HFFc6 (cell line): ENCODE measurements at regions not wholly inside any gene's neighbourhood (a gene's known extent, or its start where the extent isn't known, plus 50 kb on each side); places are given as distances from the start of the nearest gene placed in this dataset.

ENCODE experiments used
- DNase-seq: peaks from one replicate; pipeline ENCODE4 v3.0.0-alpha.2; 2018
- H3K27ac Mint-ChIP-seq: 2 replicates; pipeline ENCODE4 v1.8.0; 2020; ENCODE audit warnings: mild to moderate bottlenecking, mixed read lengths
- H3K27me3 Mint-ChIP-seq: 2 replicates; pipeline ENCODE4 v1.8.0; 2021; ENCODE audit warnings: mild to moderate bottlenecking, moderate library complexity, mixed read lengths; ENCODE audit not compliant: insufficient read depth
- H3K36me3 Mint-ChIP-seq: 2 replicates; pipeline ENCODE4 v1.8.0; 2021; ENCODE audit warnings: low read depth, mixed read lengths
- H3K4me1 Mint-ChIP-seq: 2 replicates; pipeline ENCODE4 v1.8.0; 2020; ENCODE audit warnings: low read depth, mixed read lengths
- H3K4me3 Mint-ChIP-seq: 2 replicates; pipeline ENCODE4 v1.8.0; 2020; ENCODE audit warnings: mild to moderate bottlenecking, moderate library complexity, mixed read lengths
- H3K9me3 Mint-ChIP-seq: 2 replicates; pipeline ENCODE4 v1.8.0; 2020; ENCODE audit warnings: mild to moderate bottlenecking, mixed read lengths
- TF ChIP-seq, protein P1 (sequence below): fragments of 200-600 bp; sonication (generic); IDR thresholded peaks from 2 replicates; pipeline ENCODE4 v1.5.0; 2021; ENCODE audit warnings: antibody characterized with exemption, mild to moderate bottlenecking

DNA sequence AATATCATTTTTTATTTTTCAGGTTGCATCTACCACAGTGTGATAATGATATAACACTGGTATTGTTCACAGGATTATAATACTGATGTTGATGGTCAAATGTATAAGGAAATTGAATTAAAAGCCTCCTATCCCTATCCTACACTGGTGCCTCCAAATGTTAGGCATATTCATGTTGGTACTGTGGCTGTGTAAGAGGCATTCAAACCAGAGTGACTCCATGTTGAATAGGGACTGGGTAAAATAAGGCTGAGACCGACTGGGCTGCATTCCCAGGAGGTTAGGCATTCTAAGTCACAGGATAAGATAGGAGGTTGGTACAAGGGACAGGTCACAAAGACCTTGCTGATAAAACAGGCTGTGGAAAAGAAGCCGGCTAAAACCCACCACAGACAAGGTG, 68.9 kb upstream of the RNU6-1 start:
- Mint-ChIP-seq H3K27me3 (peaks cover 2% of the 10 kb centered on the region; the same call in 1 of the 2 replicates), H3K4me1 (no peaks in the 10 kb centered on the region), H3K4me3 (no peak overlapping the region), H3K9me3 (peaks cover 9% of the 10 kb centered on the region), H3K36me3 (no peaks in the 10 kb centered on the region), H3K27ac (no peak overlapping the region)
- DNase-seq, result no peak
- TF ChIP-seq, protein P1, sequence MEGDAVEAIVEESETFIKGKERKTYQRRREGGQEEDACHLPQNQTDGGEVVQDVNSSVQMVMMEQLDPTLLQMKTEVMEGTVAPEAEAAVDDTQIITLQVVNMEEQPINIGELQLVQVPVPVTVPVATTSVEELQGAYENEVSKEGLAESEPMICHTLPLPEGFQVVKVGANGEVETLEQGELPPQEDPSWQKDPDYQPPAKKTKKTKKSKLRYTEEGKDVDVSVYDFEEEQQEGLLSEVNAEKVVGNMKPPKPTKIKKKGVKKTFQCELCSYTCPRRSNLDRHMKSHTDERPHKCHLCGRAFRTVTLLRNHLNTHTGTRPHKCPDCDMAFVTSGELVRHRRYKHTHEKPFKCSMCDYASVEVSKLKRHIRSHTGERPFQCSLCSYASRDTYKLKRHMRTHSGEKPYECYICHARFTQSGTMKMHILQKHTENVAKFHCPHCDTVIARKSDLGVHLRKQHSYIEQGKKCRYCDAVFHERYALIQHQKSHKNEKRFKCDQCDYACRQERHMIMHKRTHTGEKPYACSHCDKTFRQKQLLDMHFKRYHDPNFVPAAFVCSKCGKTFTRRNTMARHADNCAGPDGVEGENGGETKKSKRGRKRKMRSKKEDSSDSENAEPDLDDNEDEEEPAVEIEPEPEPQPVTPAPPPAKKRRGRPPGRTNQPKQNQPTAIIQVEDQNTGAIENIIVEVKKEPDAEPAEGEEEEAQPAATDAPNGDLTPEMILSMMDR, result no peak

DNA sequence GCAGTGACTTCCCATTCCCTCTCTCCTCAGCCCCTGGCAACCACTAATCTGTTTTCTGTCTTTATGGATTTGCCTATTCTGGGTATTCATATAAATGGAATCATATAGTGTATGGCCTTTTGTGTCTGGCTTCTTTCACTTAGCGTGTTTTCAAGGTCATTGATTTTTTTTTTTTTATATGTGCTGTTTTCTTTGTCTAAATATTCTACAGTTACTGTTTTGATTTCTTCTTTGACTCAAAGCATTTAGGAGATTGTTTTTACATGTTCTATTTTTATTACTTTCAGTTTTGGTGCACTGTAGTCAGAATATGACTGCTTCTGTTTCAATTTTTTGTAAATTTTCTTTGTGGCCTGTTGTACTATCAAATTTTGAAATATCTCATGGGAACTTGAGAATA, 71.9 kb upstream of the RNU6-1 start:
- no peak for DNase-seq
- no peak overlapping the region for H3K4me3 Mint-ChIP-seq
- peaks cover 4% of the 10 kb centered on the region for H3K27me3 Mint-ChIP-seq
- H3K9me3 Mint-ChIP-seq, result peaks cover 9% of the 10 kb centered on the region
- TF ChIP-seq, protein P1, result no peak
- no peaks in the 10 kb centered on the region for H3K36me3 Mint-ChIP-seq
- peaks cover 26% of the 10 kb centered on the region for H3K4me1 Mint-ChIP-seq
- H3K27ac Mint-ChIP-seq, result no peak overlapping the region

DNA sequence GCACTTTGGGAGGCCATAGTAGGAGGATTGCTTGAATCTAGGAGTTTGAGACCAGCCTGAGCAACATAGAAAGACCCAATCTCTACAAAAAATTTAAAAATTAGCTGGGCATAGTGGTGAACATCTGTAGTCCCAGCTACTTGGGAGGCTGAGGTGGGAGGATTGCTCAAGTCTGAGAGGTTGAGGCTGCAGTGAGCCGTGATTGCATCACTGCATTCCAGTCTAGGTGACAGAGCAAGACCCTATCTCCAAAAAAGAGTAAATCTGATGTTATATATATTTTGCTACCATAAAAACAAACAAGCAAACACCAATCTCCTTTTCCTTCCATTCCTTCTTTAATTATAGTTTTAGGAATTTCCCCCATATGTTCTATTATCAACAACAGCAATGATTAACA, 74.2 kb upstream of the RNU6-1 start:
- H3K4me1 Mint-ChIP-seq, result peaks cover 36% of the 10 kb centered on the region
- DNase-seq, result no peak
- H3K4me3 Mint-ChIP-seq, result no peak overlapping the region
- TF ChIP-seq, protein P1, result no peak
- peaks cover 14% of the 10 kb centered on the region for H3K9me3 Mint-ChIP-seq
- H3K27me3 Mint-ChIP-seq, result peaks cover 7% of the 10 kb centered on the region
- H3K27ac Mint-ChIP-seq, result no peak overlapping the region
- H3K36me3 Mint-ChIP-seq, result peaks cover 5% of the 10 kb centered on the region; the same call in 1 of the 2 replicates

DNA sequence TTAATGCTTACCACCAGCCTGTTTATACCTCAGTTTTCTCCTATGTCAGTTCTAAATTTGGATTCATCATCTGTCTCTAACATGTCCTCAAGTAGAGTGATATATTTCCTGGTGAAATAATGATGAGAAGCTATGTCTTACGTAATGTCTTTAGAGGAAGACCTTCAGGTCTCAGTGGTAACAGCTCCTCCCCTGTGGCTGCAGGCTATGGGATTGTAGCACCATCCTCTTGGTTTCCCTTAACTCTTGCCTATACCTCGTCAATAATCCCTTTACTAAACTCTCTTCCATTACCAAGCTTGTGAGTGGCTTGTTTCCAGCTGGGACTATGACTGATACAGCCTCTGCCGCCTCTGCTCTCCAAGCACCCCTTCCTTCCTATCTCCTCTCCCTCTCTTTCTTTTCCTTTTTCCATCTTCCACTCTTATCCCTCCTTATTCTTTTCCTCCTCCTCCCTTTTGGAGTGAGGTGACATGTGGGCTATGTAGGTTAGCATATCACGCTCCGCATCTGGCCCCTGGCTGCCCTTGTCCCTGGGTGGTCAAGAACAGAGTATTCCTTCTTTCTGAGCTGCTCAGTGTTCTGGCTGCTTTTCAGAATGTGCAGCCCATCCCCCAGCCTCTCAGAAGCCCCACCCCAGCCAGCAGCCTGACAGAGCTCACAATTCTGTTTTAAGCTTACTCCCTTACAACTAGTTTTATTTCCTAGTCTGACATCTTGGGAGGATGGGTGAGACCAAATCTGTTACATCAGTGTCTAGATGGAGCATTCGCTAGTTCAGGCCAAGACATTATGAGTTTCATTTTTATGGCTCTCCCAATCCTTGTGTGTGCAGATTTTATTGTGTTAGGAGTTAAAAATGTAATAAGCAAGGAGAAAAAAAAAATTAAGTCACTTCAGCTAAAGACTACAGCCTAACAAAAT, 75.0 kb upstream of the RNU6-1 start:
- H3K27me3 Mint-ChIP-seq, result peaks cover 7% of the 10 kb centered on the region
- peaks cover 36% of the 10 kb centered on the region for H3K4me1 Mint-ChIP-seq
- peaks cover 5% of the 10 kb centered on the region; the same call in 1 of the 2 replicates for H3K36me3 Mint-ChIP-seq
- peak overlapping the region; percentile 55; the same call in 1 of the 2 replicates for H3K27ac Mint-ChIP-seq
- no peak for DNase-seq
- TF ChIP-seq, protein P1, result no peak
- H3K4me3 Mint-ChIP-seq, result peak overlapping the region; percentile 43; the same call in 1 of the 2 replicates
- peaks cover 13% of the 10 kb centered on the region for H3K9me3 Mint-ChIP-seq

DNA sequence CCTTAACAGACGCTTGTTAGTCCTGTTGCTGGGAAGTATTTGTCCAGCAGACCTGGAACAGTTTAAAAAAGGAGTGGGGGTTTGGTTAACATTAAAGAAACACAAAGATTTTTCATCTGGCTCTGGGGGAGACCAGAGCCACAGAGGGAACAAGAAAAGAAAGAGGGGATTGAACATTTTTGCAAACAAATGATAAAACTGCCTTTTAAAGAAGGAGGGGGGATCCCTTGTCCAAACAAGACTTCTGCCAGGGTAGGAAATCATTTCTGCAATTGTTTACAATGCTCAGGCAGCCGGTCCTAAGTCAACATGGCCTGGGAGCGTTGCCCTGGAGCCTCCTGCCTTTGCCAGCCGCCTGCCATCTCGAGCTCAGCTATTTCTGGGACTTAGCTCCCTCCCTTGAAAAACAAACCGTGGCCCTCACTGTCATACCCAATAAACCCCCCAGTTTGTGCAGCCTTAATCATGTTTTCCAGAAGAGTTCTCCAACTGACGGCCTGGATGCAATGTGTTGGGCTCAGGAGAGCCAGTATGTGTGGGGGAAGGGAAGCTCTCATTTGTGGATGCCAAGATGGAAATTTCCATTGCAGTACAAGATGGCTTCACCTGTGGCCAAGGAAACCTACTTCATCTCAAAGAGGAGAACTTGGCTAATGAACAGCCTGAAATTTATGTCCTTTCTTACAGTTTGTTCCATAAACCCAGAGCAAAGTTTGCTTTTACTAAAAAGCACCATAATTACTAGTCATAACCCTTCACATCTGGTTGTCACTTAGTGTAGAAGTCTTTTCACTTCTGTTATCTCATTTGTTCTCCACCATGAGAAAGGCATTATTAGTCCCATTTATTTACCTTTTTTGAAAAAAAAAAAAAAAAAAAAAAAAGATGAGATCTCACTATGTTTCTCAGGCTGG, 75.9 kb upstream of the RNU6-1 start:
- H3K4me1 Mint-ChIP-seq, result peaks cover 40% of the 10 kb centered on the region
- TF ChIP-seq, protein P1, result no peak
- DNase-seq, result no peak
- H3K27ac Mint-ChIP-seq, result peak overlapping the region; percentile 55; the same call in 1 of the 2 replicates
- peaks cover 5% of the 10 kb centered on the region; the same call in 1 of the 2 replicates for H3K36me3 Mint-ChIP-seq
- peaks cover 9% of the 10 kb centered on the region for H3K27me3 Mint-ChIP-seq
- peaks cover 9% of the 10 kb centered on the region for H3K9me3 Mint-ChIP-seq
- H3K4me3 Mint-ChIP-seq, result peak overlapping the region; percentile 43
